ENCODE measurements at regions not wholly inside any gene's neighbourhood (a gene's known extent, or its start where the extent isn't known, plus 50 kb on each side); places are given as distances from the start of the nearest gene placed in this dataset.

DNA sequence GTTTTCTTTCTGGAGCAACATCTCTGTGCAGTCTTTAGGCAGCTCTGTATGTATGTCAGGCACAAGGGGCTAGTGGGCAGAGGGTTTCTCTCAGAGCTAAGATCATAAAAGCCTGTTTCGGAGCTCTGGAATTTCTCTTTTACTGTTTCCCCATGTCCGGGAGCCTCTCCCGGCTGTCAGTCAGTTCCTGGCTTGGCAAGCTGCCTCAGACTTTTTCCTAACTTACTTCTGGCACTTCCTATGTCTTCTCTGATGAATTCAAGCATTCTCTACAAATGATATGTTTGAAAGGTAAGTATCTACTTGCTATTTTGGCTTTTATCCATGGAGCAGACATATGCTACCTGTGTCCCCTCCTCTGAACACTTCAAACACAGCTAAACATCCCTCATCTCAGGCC lies 129.3 kb upstream of the PGRMC2 start:
- TF ChIP-seq EZH2 (IDR thresholded peaks at IDR 0.05) (no peak), FOXP2 (optimal IDR thresholded peaks at IDR 0.05; ENCODE audit: control extremely low read depth, extremely low read length, insufficient read depth) (no peak), POLR2AphosphoS5 (IDR thresholded peaks at IDR 0.05; ENCODE audit: borderline replicate concordance, low read depth, low read length) (no peak)
- no peak for DNase-seq (ENCODE audit: low read depth, low spot score)
- Histone ChIP-seq H3K9me3 (ENCODE audit: low read depth, low read length) (no peaks in the 10 kb centered on the region), H3K9ac (ENCODE audit: insufficient read length) (no peak overlapping the region), H3K4me3 (no peak overlapping the region), H3K36me3 (ENCODE audit: insufficient read depth, low read length) (no peaks in the 10 kb centered on the region), H3K27ac (no peak overlapping the region)

- no peak overlapping the region for H3K27ac ChIP-seq
- no peak overlapping the region for H3K4me3 ChIP-seq
- H3K9ac ChIP-seq (ENCODE audit: insufficient read length): no peak overlapping the region
- no peaks in the 10 kb centered on the region for H3K9me3 ChIP-seq (ENCODE audit: low read depth, low read length)
- TF ChIP-seq EZH2 (IDR thresholded peaks at IDR 0.05) (no peak), POLR2AphosphoS5 (IDR thresholded peaks at IDR 0.05; ENCODE audit: borderline replicate concordance, low read depth, low read length) (no peak), FOXP2 (optimal IDR thresholded peaks at IDR 0.05; ENCODE audit: control extremely low read depth, extremely low read length, insufficient read depth) (no peak)
- no peak for DNase-seq (ENCODE audit: low read depth, low spot score)
- no peaks in the 10 kb centered on the region for H3K36me3 ChIP-seq (ENCODE audit: insufficient read depth, low read length)
These were observed 122.4 kb upstream of the PGRMC2 start for GRCh38 chr4:128410037-128410436.

GRCh38 chr4:128403586-128403985 lies 116.0 kb upstream of the PGRMC2 start:
- DNase-seq (ENCODE audit: low read depth, low spot score): no peak
- no peaks in the 10 kb centered on the region for H3K9me3 ChIP-seq (ENCODE audit: low read depth, low read length)
- no peaks in the 10 kb centered on the region for H3K36me3 ChIP-seq (ENCODE audit: insufficient read depth, low read length)
- H3K27ac ChIP-seq: no peak overlapping the region
- TF ChIP-seq POLR2AphosphoS5 (IDR thresholded peaks at IDR 0.05; ENCODE audit: borderline replicate concordance, low read depth, low read length) (no peak), FOXP2 (optimal IDR thresholded peaks at IDR 0.05; ENCODE audit: control extremely low read depth, extremely low read length, insufficient read depth) (no peak), EZH2 (IDR thresholded peaks at IDR 0.05) (no peak)
- H3K9ac ChIP-seq (ENCODE audit: insufficient read length): no peak overlapping the region
- H3K4me3 ChIP-seq: no peak overlapping the region

DNA sequence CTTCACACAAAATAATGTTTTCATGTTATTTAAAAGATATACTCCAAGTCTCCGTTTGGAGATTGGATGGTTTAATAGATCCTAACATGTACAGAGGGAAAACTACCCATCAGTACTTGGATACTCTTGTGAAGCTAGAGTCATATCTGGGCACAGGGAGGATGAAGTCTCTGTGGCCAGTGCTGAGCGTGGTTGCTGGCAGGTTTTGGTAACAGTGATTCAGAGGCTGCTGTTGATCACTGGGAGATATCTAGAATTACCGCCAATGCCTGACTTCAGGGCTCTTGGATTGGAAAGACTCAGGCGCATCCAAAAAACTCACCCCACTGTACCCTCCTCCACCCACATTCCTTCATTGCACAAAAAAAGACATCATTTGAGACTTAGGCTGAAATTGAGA lies 107.2 kb upstream of the PGRMC2 start:
- Histone ChIP-seq H3K36me3 (ENCODE audit: insufficient read depth, low read length) (no peaks in the 10 kb centered on the region), H3K9ac (ENCODE audit: insufficient read length) (no peak overlapping the region), H3K9me3 (ENCODE audit: low read depth, low read length) (no peaks in the 10 kb centered on the region), H3K27ac (no peak overlapping the region), H3K4me3 (no peak overlapping the region)
- DNase-seq (ENCODE audit: low read depth, low spot score): no peak
- TF ChIP-seq EZH2 (IDR thresholded peaks at IDR 0.05) (no peak), POLR2AphosphoS5 (IDR thresholded peaks at IDR 0.05; ENCODE audit: borderline replicate concordance, low read depth, low read length) (no peak), FOXP2 (optimal IDR thresholded peaks at IDR 0.05; ENCODE audit: control extremely low read depth, extremely low read length, insufficient read depth) (no peak)

DNA sequence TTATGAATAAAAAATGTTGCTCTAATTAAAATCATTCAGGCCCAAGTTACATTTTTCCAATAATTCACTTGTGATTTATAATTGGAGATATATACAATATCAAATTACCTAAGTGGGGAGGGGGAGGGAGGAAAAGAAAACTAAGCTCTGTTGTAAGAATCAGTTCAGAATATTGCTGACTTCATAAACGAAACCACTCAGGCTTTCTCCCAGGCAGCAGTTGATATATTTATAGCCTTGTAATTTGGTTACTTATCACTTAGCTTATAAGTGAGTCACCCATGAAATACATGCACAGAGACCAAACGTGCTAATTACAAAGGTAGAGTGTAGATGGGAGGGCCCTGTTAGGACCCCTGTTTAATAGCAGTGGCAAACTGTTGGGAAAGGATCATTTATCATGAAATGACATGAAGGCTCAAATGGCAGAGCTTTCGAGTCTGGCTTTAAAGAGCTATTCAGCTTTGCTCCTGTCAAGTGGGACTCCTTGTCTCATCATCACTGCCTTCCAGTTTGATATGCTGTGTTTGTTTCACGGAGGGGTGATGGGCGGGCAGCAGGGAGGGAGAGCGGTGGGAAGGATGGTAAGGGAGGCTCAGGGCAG lies 105.6 kb upstream of the PGRMC2 start:
- Histone ChIP-seq H3K9me3 (ENCODE audit: low read depth, low read length) (no peaks in the 10 kb centered on the region), H3K4me3 (peak overlapping the region; percentile 31; the same call in 1 of the 2 replicates), H3K27ac (peak overlapping the region; percentile 42; the same call in 1 of the 2 replicates), H3K9ac (ENCODE audit: insufficient read length) (no peak overlapping the region), H3K36me3 (ENCODE audit: insufficient read depth, low read length) (no peaks in the 10 kb centered on the region)
- DNase-seq (ENCODE audit: low read depth, low spot score): peak; percentile 40
- TF ChIP-seq POLR2AphosphoS5 (IDR thresholded peaks at IDR 0.05; ENCODE audit: borderline replicate concordance, low read depth, low read length) (no peak), EZH2 (IDR thresholded peaks at IDR 0.05) (no peak), FOXP2 (optimal IDR thresholded peaks at IDR 0.05; ENCODE audit: control extremely low read depth, extremely low read length, insufficient read depth) (no peak)

DNA sequence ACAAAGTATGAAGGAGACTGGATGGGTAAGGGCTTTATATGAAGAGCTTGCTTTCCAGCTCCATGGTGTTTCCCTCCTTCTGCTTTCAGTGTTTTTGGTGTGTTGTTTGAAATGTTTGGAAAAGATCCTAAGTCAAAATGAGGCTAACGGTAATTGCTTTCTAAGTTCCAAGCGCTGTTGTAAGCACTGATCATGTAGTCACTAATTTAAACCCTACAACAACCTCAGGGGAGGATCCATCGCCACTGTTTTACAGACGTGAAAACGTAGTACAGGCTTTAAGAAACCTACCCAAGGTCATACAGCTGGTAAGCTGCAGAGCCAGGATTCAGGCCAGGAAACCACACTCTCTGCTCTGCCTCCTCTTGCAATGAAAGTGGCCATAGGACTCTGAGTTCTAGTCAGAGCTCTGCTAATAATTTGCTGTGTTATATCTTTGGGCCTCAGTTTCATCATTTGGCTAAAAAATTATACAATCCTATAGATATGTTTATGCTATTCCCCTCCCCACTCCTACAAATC lies 102.9 kb upstream of the PGRMC2 start:
- H3K27ac ChIP-seq: no peak overlapping the region
- no peaks in the 10 kb centered on the region for H3K9me3 ChIP-seq (ENCODE audit: low read depth, low read length)
- TF ChIP-seq POLR2AphosphoS5 (IDR thresholded peaks at IDR 0.05; ENCODE audit: borderline replicate concordance, low read depth, low read length) (no peak), EZH2 (IDR thresholded peaks at IDR 0.05) (no peak), FOXP2 (optimal IDR thresholded peaks at IDR 0.05; ENCODE audit: control extremely low read depth, extremely low read length, insufficient read depth) (no peak)
- DNase-seq (ENCODE audit: low read depth, low spot score): no peak
- no peaks in the 10 kb centered on the region for H3K36me3 ChIP-seq (ENCODE audit: insufficient read depth, low read length)
- H3K9ac ChIP-seq (ENCODE audit: insufficient read length): no peak overlapping the region
- H3K4me3 ChIP-seq: no peak overlapping the region

GRCh38 chr4:128388796-128389195 lies 101.2 kb upstream of the PGRMC2 start:
- Histone ChIP-seq H3K4me3 (no peak overlapping the region), H3K9me3 (ENCODE audit: low read depth, low read length) (no peaks in the 10 kb centered on the region)
- TF ChIP-seq POLR2AphosphoS5 (IDR thresholded peaks at IDR 0.05; ENCODE audit: borderline replicate concordance, low read depth, low read length): no peak
- no peak for TF ChIP-seq EZH2 (IDR thresholded peaks at IDR 0.05)
- TF ChIP-seq FOXP2 (optimal IDR thresholded peaks at IDR 0.05; ENCODE audit: control extremely low read depth, extremely low read length, insufficient read depth): no peak

GRCh38 chr4:128388352-128388630 lies 100.7 kb upstream of the PGRMC2 start:
- no peaks in the 10 kb centered on the region for H3K36me3 ChIP-seq (ENCODE audit: insufficient read depth, low read length)
- H3K9ac ChIP-seq (ENCODE audit: insufficient read length): no peak overlapping the region
- no peak for DNase-seq (ENCODE audit: low read depth, low spot score)
- no peaks in the 10 kb centered on the region for H3K9me3 ChIP-seq (ENCODE audit: low read depth, low read length)
- no peak for TF ChIP-seq FOXP2 (optimal IDR thresholded peaks at IDR 0.05; ENCODE audit: control extremely low read depth, extremely low read length, insufficient read depth)
- TF ChIP-seq POLR2AphosphoS5 (IDR thresholded peaks at IDR 0.05; ENCODE audit: borderline replicate concordance, low read depth, low read length): no peak
- TF ChIP-seq EZH2 (IDR thresholded peaks at IDR 0.05): no peak
- no peak overlapping the region for H3K4me3 ChIP-seq
- no peak overlapping the region for H3K27ac ChIP-seq

More at GRCh38 chr4:128388796-128389195, 101.2 kb upstream of the PGRMC2 start:
- Histone ChIP-seq H3K9ac (ENCODE audit: insufficient read length) (no peak overlapping the region), H3K36me3 (ENCODE audit: insufficient read depth, low read length) (no peaks in the 10 kb centered on the region), H3K27ac (no peak overlapping the region)
- DNase-seq (ENCODE audit: low read depth, low spot score): no peak
